Fibroblast of villous mesenchyme (primary cell): ENCODE measurements at regions not wholly inside any gene's neighbourhood (a gene's known extent, or its start where the extent isn't known, plus 50 kb on each side); places are given as distances from the start of the nearest gene placed in this dataset.
"Not testable (repeated sequence)": the region's sequence is repeated elsewhere in the genome, so short reads cannot be mapped to it uniquely, and the experiment has no call there.

ENCODE experiments used
- DNase-seq: peaks from one replicate; pipeline ENCODE4 v3.0.0-alpha.2; 2010; ENCODE audit warnings: low read depth
- H3K4me3 ChIP-seq: 2 replicates; pipeline ENCODE4 v1.5.1; 2011; ENCODE audit warnings: low read depth, mild to moderate bottlenecking, low read length
- TF ChIP-seq, protein P1 (sequence below): IDR thresholded peaks from 2 replicates; pipeline ENCODE4 v1.5.1; 2012; ENCODE audit warnings: low read depth, mild to moderate bottlenecking, low read length; ENCODE audit not compliant: insufficient read depth

DNA sequence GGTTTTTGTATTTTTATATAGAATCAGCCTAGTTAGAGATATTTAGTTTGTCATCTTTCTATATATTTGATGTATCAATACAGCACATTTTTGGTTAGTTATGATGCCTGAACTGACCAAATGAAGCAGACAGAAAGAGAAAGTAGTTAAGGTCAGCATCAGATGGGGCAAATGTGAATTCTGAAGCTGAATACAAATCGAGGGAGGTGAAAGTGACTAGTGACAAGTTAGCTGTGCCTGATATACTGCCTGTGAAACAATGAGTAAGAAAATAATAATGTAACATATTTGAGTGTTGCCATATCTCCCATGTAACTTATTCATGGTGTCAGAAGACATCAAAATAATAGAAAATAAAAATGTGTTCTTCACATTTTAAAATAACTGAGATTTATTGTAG lies 680.3 kb upstream of the SEMA6D start:
- TF ChIP-seq, protein P1, sequence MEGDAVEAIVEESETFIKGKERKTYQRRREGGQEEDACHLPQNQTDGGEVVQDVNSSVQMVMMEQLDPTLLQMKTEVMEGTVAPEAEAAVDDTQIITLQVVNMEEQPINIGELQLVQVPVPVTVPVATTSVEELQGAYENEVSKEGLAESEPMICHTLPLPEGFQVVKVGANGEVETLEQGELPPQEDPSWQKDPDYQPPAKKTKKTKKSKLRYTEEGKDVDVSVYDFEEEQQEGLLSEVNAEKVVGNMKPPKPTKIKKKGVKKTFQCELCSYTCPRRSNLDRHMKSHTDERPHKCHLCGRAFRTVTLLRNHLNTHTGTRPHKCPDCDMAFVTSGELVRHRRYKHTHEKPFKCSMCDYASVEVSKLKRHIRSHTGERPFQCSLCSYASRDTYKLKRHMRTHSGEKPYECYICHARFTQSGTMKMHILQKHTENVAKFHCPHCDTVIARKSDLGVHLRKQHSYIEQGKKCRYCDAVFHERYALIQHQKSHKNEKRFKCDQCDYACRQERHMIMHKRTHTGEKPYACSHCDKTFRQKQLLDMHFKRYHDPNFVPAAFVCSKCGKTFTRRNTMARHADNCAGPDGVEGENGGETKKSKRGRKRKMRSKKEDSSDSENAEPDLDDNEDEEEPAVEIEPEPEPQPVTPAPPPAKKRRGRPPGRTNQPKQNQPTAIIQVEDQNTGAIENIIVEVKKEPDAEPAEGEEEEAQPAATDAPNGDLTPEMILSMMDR = no peak
- no peak for DNase-seq
- no peak overlapping the region for H3K4me3 ChIP-seq

DNA sequence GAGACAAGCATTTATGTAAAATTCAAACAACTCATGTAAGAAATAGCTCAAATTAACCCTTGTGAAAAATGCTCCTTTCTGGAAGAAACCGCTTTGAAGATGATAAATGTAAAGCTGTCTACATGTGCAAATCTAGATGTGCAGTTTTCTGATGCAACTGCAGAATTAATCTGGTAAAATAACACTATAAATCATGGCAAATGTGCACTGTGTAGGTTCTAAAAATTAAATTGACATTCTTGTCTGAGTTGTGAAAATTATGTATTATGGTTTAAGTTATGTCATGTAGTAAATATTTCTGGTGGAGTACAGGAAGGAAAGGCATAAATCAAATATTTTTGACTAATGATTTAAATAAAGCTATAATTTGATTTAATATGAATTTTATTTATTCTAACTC lies 678.1 kb upstream of the SEMA6D start:
- no peak for DNase-seq
- no peak overlapping the region for H3K4me3 ChIP-seq
- TF ChIP-seq, protein P1 = no peak

- no peak for DNase-seq
- H3K4me3 ChIP-seq = no peak overlapping the region
- TF ChIP-seq, protein P1 = no peak
Measured at GRCh38 chr15:47041301-47041700, 676.0 kb upstream of the SEMA6D start.

- not testable (repeated sequence) for DNase-seq, H3K4me3 ChIP-seq
Measured at GRCh38 chr15:47047981-47048380, 669.3 kb upstream of the SEMA6D start.

DNA sequence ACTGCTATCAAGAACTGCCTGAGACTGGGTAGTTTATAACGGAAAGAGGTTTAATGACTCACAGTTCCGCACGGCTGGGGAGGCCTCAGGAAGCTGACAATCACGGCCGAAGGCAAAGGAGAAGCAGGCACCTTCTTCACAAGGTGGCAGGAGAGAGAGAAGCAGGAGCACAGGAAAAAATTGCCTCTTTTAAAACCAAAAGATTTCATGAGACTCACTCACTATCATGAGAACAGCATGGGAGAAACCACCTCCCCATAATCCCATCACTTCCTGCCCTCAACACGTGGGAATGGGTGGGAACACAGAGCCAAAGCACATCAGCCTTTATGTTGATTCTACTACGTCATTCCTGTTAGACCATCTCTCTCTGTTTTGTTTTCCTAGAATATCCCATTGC lies 650.9 kb upstream of the SEMA6D start:
- H3K4me3 ChIP-seq = no peak overlapping the region
- DNase-seq = no peak
- TF ChIP-seq, protein P1 = no peak

DNA sequence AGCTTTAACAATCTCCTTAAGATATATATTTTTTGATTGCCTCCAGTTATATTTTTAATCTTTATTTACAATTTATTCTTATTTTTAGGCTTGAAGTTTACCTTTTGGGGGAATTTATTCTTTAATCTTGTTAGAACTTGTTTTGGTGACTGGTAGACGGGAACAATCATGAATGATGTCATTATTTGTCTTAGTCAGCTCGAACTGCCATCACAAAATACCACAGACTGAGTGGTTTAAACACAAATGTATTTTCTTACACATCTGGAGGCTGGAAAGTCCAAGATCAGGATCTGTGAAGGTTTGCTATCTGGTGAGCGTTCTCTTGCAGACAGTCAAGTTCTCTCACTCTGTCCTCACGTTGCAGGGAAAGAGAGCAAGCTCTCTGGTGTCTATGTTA lies 639.5 kb upstream of the SEMA6D start:
- DNase-seq, H3K4me3 ChIP-seq: not testable (repeated sequence)

DNA sequence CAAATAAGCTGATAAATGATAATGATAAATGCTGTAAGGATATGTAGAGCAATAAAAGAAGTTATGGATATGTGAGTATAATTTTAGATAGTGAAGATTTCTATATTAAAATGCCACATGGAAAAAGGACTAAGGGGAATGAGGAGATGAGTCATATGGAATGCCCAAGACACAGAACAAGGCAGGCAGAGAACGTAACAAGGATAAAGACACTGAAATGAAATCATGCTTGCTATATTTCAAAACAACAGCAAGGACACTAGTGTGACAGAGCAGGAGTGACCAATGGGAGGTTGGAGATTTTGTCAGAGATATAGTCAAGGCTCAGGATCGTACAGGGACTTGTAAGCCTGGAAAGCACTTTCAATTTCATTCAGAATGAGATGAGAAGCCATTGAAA lies 621.5 kb upstream of the SEMA6D start:
- TF ChIP-seq, protein P1 = no peak
- H3K4me3 ChIP-seq = no peak overlapping the region
- DNase-seq = no peak

GRCh38 chr15:47098526-47098925 lies 618.8 kb upstream of the SEMA6D start:
- DNase-seq, H3K4me3 ChIP-seq: not testable (repeated sequence)

GRCh38 chr15:47099801-47100200 lies 617.5 kb upstream of the SEMA6D start:
- not testable (repeated sequence) for DNase-seq, H3K4me3 ChIP-seq

DNA sequence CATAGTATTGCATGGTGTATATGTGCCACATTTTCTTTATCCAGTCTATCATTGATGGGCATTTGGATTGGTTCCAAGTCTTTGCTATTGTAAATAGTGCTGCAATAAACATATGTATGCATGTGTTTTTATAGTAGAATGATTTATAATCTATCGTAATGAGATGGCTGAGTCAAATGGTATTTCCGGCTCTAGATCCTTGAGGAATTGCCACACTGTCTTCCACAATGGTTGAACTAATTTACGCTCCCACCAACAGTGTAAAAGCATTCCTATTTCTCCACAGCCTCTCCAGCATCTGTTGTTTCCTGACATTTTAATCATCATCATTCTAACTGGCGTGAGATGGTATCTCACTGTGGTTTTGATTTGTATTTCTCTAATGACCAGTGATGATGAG lies 608.5 kb upstream of the SEMA6D start:
- H3K4me3 ChIP-seq, DNase-seq: not testable (repeated sequence)
